Prostate gland (tissue), 2 donors: ENCODE measurements at regions not wholly inside any gene's neighbourhood (a gene's known extent, or its start where the extent isn't known, plus 50 kb on each side); places are given as distances from the start of the nearest gene placed in this dataset.
"Not testable (repeated sequence)": the region's sequence is repeated elsewhere in the genome, so short reads cannot be mapped to it uniquely, and the experiment has no call there.

ENCODE experiments used
- DNase-seq: peaks from one replicate; pipeline ENCODE4 v3.0.0-alpha.2; 2019; ENCODE audit warnings: low spot score
- H3K27ac ChIP-seq, 2 donors: fragments of 200-600 bp; sonication (generic); 2 replicates each; pipeline ENCODE4 v1.5.1; 2017 to 2019
- H3K27me3 ChIP-seq: fragments of 200-600 bp; sonication (generic); replicated peaks from 2 replicates; pipeline ENCODE4 v1.5.1; 2019; ENCODE audit not compliant: insufficient read depth
- H3K36me3 ChIP-seq, 2 donors: fragments of 200-600 bp; sonication (generic); 1 replicate in 1 of 2; 2 replicates in 1 of 2; pipeline versions ENCODE4 v1.5.1 to v1.8.1; 2017 to 2019
- H3K4me1 ChIP-seq: fragments of 200-600 bp; sonication (generic); replicated peaks from 2 replicates; pipeline ENCODE4 v1.5.1; 2019
- H3K4me3 ChIP-seq, 2 donors: fragments of 200-600 bp; sonication (generic); 2 replicates each; pipeline ENCODE4 v1.5.1; 2017 to 2019
- H3K9me3 ChIP-seq: fragments of 200-600 bp; sonication (generic); 2 replicates; pipeline ENCODE4 v1.5.1; 2017
- POLR2A ChIP-seq: fragments of 450-650 bp; IDR thresholded peaks from one replicate; pipeline ENCODE4 v1.6.1; 2016; ENCODE audit warnings: antibody characterized with exemption, mild to moderate bottlenecking
- POLR2AphosphoS5 ChIP-seq: sonication (generic); formaldehyde crosslinking; IDR thresholded peaks from one replicate; pipeline ENCODE4 v1.6.1; 2017; ENCODE audit warnings: antibody characterized with exemption
- WGBS: methylation state at CpG from one replicate; pipeline ENCODE4 v1.1.5; 2018; 5-methylcytosine and 5-hydroxymethylcytosine counted together
- intact Hi-C: fragments of 100-400 bp; cut with DNase I; formaldehyde crosslinking; loops from one replicate; pipeline ENCODE4 v1.14.2; 2022
- TF ChIP-seq, protein P1 (sequence below), 4 experiments: fragments of 200-600 bp in 2 of 4; fragments of 450-650 bp in 2 of 4; sonication (generic) in 2 of 4; IDR thresholded peaks; 1 replicate in 3 of 4; 2 replicates in 1 of 4; pipeline ENCODE4 v1.5.1; 2016 to 2019; ENCODE audit warnings: antibody characterized with exemption in 4 of 4, mild to moderate bottlenecking in 2 of 4, moderate library complexity in 2 of 4

DNA sequence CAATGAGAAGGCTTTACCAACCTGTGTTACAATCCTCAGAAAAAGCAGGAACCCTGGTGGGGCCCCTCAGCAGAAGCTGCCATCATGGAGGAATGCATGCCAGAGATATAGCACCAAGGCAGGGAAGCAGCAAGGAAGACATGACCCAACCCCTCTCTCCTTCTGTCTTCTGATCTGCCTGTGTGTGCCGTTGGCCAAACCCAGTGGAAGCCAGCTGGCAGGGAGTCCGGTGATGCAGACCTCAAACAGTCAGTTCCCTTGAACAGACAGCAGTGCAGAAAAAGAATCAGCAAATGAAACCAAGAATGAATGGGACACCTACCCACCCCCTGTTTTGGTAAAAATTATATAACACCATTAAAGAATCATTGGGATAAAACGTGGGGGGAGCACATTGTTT is 234.2 kb downstream of the ZNF608 start:
- 24% methylated on average over 3 of the region's 3 CpGs for WGBS

DNA sequence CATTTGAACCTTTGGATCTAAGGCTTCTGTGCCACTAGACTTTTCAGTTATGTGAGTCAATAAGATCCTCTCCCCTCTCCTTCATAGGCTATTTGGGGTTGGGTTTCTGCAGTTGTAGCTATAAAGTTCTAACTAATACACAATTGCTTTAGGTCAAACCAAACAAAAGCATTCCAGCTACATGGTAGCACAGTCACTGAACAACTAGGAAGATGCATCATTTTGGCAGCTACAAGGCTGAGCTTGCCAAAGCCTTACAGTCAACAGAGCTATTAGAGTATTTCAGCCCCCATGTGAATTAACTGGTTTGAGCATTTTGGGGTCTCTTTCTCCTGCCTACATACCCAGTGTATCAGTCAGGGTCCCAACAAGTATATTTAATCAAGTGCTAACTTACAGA is 234.6 kb downstream of the ZNF608 start:
- no peaks in the 10 kb centered on the region for H3K9me3 ChIP-seq
- intact Hi-C loops: no loop called here
- H3K27ac ChIP-seq: no peak overlapping the region
- no peak for DNase-seq
- H3K27me3 ChIP-seq: no peaks in the 10 kb centered on the region
- TF ChIP-seq POLR2A: no peak
- no peaks in the 10 kb centered on the region for H3K4me1 ChIP-seq
- H3K4me3 ChIP-seq: no peak overlapping the region
- H3K36me3 ChIP-seq: no peaks in the 10 kb centered on the region

More for the DNA sequence above, 234.2 kb downstream of the ZNF608 start:
- Histone ChIP-seq H3K4me3 (no peak overlapping the region), H3K36me3 (no peaks in the 10 kb centered on the region), H3K27ac (no peak overlapping the region), H3K4me1 (no peaks in the 10 kb centered on the region), H3K9me3 (no peaks in the 10 kb centered on the region), H3K27me3 (no peaks in the 10 kb centered on the region)
- no peak for TF ChIP-seq POLR2AphosphoS5
- TF ChIP-seq, protein P1, sequence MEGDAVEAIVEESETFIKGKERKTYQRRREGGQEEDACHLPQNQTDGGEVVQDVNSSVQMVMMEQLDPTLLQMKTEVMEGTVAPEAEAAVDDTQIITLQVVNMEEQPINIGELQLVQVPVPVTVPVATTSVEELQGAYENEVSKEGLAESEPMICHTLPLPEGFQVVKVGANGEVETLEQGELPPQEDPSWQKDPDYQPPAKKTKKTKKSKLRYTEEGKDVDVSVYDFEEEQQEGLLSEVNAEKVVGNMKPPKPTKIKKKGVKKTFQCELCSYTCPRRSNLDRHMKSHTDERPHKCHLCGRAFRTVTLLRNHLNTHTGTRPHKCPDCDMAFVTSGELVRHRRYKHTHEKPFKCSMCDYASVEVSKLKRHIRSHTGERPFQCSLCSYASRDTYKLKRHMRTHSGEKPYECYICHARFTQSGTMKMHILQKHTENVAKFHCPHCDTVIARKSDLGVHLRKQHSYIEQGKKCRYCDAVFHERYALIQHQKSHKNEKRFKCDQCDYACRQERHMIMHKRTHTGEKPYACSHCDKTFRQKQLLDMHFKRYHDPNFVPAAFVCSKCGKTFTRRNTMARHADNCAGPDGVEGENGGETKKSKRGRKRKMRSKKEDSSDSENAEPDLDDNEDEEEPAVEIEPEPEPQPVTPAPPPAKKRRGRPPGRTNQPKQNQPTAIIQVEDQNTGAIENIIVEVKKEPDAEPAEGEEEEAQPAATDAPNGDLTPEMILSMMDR (IDR thresholded peaks at IDR 0.05): no peak
- TF ChIP-seq POLR2A: no peak
- DNase-seq: no peak
- intact Hi-C loops: no loop called here

DNA sequence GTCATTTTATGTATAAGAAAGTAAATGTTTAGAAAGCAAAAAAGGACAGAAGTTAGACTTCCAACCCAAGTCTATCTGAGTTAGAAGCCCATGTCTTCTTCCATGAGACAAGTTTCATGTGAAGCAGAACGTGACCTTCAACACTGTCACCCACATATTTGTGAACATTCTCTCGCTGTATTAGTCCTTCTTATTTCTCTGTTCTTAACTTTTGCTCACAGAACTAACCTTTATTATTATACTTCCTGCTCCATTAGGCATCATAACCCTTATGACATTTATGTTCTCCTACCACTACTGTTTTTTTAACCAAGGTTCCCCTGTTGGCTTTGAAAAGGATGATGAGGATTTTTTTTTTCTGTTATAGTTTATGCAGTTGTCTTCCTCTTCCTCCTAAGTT is 238.8 kb downstream of the ZNF608 start:
- DNase-seq: no peak
- H3K4me3 ChIP-seq: no peak overlapping the region
- H3K9me3 ChIP-seq: no peaks in the 10 kb centered on the region
- H3K27me3 ChIP-seq: no peaks in the 10 kb centered on the region
- no peaks in the 10 kb centered on the region for H3K4me1 ChIP-seq
- whole genome bisulfite sequencing: 95% methylated on average over 2 of the region's 2 CpGs
- TF ChIP-seq POLR2A: no peak
- TF ChIP-seq POLR2AphosphoS5: no peak
- TF ChIP-seq, protein P1 (IDR thresholded peaks at IDR 0.05): no peak
- intact Hi-C loops: no loop called here
- no peak overlapping the region for H3K27ac ChIP-seq
- H3K36me3 ChIP-seq: no peaks in the 10 kb centered on the region

DNA sequence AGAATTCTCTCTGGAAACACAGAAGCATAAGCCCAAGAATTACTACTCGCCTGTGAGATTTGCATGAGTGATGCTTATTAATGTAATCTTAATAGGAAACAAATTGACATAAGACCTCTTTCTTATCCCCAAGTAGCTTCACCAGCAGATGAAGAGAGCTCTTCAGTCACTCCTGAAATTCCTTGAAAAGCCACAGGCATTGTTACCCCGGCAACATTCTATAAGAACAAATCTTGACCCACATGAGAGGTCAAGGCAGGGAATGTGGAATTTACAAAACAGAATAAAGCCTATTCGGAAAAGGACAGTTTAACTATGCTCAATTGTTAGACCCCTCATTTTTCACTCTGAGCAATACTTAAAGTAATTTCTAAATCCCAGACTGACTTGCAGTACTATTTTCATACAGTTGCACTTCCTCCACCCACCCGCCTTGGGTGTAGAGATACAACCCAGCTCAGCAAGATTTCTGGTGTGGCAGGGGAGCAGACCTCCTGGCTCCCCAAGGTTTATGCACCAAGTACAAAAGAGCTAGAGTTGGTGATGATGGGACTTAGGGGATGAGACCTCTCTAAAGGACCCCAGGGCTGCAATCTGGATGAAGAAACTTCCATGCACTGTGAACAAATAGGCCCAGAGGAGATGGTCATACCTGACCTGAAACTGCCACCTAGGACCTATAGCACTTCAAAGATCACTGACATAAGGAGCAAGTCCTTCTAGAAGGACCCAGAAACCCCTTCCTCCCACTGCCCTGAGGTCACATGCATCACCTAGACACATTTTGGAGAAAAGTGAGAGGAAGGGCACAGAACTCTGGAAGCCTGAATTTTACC is 242.1 kb downstream of the ZNF608 start:
- Histone ChIP-seq H3K9me3 (no peaks in the 10 kb centered on the region), H3K27ac (no peak overlapping the region), H3K27me3 (no peaks in the 10 kb centered on the region), H3K4me3 (no peak overlapping the region), H3K4me1 (no peaks in the 10 kb centered on the region), H3K36me3 (no peaks in the 10 kb centered on the region)
- TF ChIP-seq POLR2A (no peak), POLR2AphosphoS5 (no peak)
- TF ChIP-seq, protein P1 (IDR thresholded peaks at IDR 0.05): no peak
- no peak for DNase-seq
- 93% methylated on average over 4 of the region's 4 CpGs for WGBS
- intact Hi-C loops: no loop called here

DNA sequence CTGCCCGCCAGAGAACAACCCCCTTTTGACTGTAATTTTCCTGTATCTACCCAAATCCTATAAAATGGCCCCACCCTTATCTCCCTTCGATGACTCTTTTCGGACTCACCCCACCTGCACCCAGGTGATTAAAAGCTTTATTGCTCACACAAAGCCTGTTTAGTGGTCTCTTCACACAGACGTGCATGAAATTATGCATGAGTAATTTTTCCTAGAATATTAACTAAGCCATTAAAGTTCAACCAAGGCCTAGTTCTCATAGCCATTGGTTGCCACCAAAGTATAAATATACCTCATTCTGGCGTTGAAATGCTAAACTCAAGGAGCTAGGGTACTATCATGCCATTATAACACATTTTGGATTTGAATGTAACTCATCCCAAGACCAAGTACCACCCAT is 243.9 kb downstream of the ZNF608 start:
- no peaks in the 10 kb centered on the region for H3K36me3 ChIP-seq
- H3K27ac ChIP-seq: no peak overlapping the region
- intact Hi-C loops: no loop called here
- no peak for DNase-seq
- TF ChIP-seq POLR2A (no peak), POLR2AphosphoS5 (no peak)
- TF ChIP-seq, protein P1 (IDR thresholded peaks at IDR 0.05): no peak
- no peaks in the 10 kb centered on the region for H3K9me3 ChIP-seq
- WGBS: 89% methylated on average over 5 of the region's 5 CpGs
- H3K4me3 ChIP-seq: no peak overlapping the region
- no peaks in the 10 kb centered on the region for H3K27me3 ChIP-seq
- no peaks in the 10 kb centered on the region for H3K4me1 ChIP-seq

DNA sequence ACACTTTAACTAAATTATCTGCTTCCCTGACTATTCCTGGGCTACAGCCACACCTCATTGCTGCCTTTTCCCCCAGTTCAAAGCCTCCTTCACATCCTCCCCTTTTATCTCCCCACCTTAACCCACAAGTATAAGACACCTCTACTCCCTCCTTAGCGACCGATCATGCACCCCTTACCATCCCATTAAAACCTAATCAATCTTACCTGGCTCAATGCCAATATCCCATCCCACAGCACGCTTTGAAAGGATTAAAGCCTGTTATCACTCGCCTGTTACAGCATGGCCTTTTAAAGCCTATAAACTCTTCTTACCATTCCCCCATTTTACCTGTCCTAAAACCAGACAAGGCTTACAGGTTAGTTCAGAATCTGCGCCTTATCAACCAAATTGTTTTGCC is 246.6 kb downstream of the ZNF608 start:
- H3K27ac ChIP-seq, H3K4me3 ChIP-seq, DNase-seq, H3K27me3 ChIP-seq, H3K36me3 ChIP-seq, H3K4me1 ChIP-seq, intact Hi-C loops, H3K9me3 ChIP-seq: not testable (repeated sequence)
- 83% methylated on average over 5 of the region's 5 CpGs for WGBS

DNA sequence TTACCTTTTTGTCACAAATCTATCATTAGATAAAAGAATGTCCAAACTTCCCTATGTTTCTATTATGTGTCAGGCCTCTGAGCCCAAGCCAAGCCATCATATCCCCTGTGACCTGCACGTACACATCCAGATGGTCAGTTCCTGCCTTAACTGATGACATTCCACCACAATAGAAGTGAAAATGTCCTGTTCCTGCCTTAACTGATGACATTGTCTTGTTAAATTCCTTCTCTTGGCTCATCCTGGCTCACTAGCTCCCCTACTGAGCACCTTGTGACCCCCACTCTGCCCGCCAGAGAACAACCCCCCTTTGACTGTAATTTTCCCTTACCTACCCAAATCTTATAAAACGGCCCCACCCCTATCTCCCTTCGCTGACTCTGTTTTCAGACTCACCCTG is 249.5 kb downstream of the ZNF608 start:
- H3K4me3 ChIP-seq: not testable (repeated sequence)
- WGBS: 83% methylated on average over 4 of the region's 4 CpGs

More for the DNA sequence above, 249.5 kb downstream of the ZNF608 start:
- H3K27me3 ChIP-seq, intact Hi-C loops, H3K27ac ChIP-seq, H3K36me3 ChIP-seq, H3K4me1 ChIP-seq, H3K9me3 ChIP-seq, DNase-seq: not testable (repeated sequence)
